ENCODE measurements at regions not wholly inside any gene's neighbourhood (a gene's known extent, or its start where the extent isn't known, plus 50 kb on each side); places are given as distances from the start of the nearest gene placed in this dataset.

- Histone ChIP-seq H2BK20ac (ENCODE audit: low read depth, low read length) (no peak overlapping the region), H3K4me1 (ENCODE audit: control insufficient read depth, insufficient read depth, low read length) (no peaks in the 10 kb centered on the region), H3K9me1 (ENCODE audit: insufficient read depth, low read length) (no peaks in the 10 kb centered on the region), H3K27ac (ENCODE audit: insufficient read depth, low read length) (no peak overlapping the region), H2BK120ac (ENCODE audit: low read depth, low read length) (no peak overlapping the region), H2AK5ac (ENCODE audit: low read depth, low read length) (no peak overlapping the region), H4K91ac (ENCODE audit: insufficient read depth, low read depth, low read length) (no peak overlapping the region), H3K79me1 (ENCODE audit: low read depth in 1 of 2, low read length in 2 of 2) (no peaks in the 10 kb centered on the region), H2AK9ac (replicated peaks; ENCODE audit: low read depth, low read length, poor library complexity) (no peak overlapping the region), H3K36me3 (ENCODE audit: control insufficient read depth, insufficient read depth, low read length) (no peaks in the 10 kb centered on the region), H3K56ac (ENCODE audit: extremely low read depth, insufficient read depth, low read length) (no peak overlapping the region), H3K4me3 (ENCODE audit: insufficient read depth, low read depth, low read length) (no peak overlapping the region), H3K4me2 (ENCODE audit: low read depth, low read length) (no peak overlapping the region), H2BK5ac (ENCODE audit: low read depth, low read length, poor library complexity, severe bottlenecking) (no peak overlapping the region), H2BK15ac (ENCODE audit: low read depth, low read length) (no peak overlapping the region), H3K14ac (replicated peaks; ENCODE audit: low read depth, low read length) (no peak overlapping the region), H4K8ac (ENCODE audit: low read depth in 2 of 2, low read length in 2 of 2) (no peak overlapping the region), H3K9ac (ENCODE audit: low read depth, low read length) (no peak overlapping the region), H3K18ac (ENCODE audit: low read depth, low read length) (no peak overlapping the region), H3K4ac (ENCODE audit: low read depth, low read length) (no peak overlapping the region), H4K5ac (ENCODE audit: low read depth, low read length) (no peak overlapping the region), H3K23ac (ENCODE audit: low read depth, low read length) (no peak overlapping the region), H2AFZ (replicated peaks; ENCODE audit: low read length, poor library complexity) (no peak overlapping the region), H3K27me3 (ENCODE audit: control insufficient read depth, insufficient read depth, low read length) (no peaks in the 10 kb centered on the region), H3K9me3 (ENCODE audit: control insufficient read depth, insufficient read depth, low read length) (no peaks in the 10 kb centered on the region), H4K20me1 (ENCODE audit: insufficient read depth, low read length) (no peaks in the 10 kb centered on the region)
- in situ Hi-C loops (cut with MboI; ENCODE audit: low sequenced_read_pairs): no loop called here
- BruUV-seq (replicated peaks): no TSS peak
- ATAC-seq (ENCODE audit: low read depth) (no peak), DNase-seq (no peak)
- TF ChIP-seq SMC3 (IDR thresholded peaks at IDR 0.05; ENCODE audit: low read depth, low read length) (no peak), POLR2A (IDR thresholded peaks at IDR 0.05; ENCODE audit: low read depth, low read length) (no peak), USF2 (IDR thresholded peaks at IDR 0.05; ENCODE audit: low read depth, low read length) (no peak), MAFK (IDR thresholded peaks at IDR 0.05; ENCODE audit: low read depth, low read length) (no peak), BHLHE40 (IDR thresholded peaks at IDR 0.05; ENCODE audit: low read depth, low read length) (no peak), CTCF (conservative IDR thresholded peaks at IDR 0.05; ENCODE audit: low read depth, low read length) (no peak), MXI1 (IDR thresholded peaks at IDR 0.05; ENCODE audit: borderline replicate concordance, low read depth, low read length) (no peak), CEBPB (IDR thresholded peaks at IDR 0.05; ENCODE audit: low read depth, low read length) (no peak), NFE2L2 (IDR thresholded peaks at IDR 0.05; ENCODE audit: low read depth, low read length) (no peak), RAD21 (IDR thresholded peaks at IDR 0.05; ENCODE audit: low read length) (no peak)
- dilution Hi-C loops (cut with HindIII; ENCODE audit: low sequenced_read_pairs, unreplicated experiment): no loop called here
- ChIA-PET CTCF (interaction anchor here (0.9 kb wide), 1 partner anchor 14 kb away, joined by 3 read pairs; no protein-coding TSS in a partner anchor), POLR2A (ENCODE audit: unreplicated experiment) (no interaction called here)
- intact Hi-C loops (cut with micrococcal nuclease): no loop called here
- WGBS, 2 experiments (ENCODE audit: extremely low coverage in 2 of 2, insufficient read length in 1 of 2): 40% methylated on average over 1 of the region's 4 CpGs; no CpG with 5 or more reads in 1 of the 2 experiments
Measured at GRCh38 chr12:59185295-59185694, 265.0 kb upstream of the LRIG3 start.

All from IMR-90 (cell line).